ENCODE measurements at regions not wholly inside any gene's neighbourhood (a gene's known extent, or its start where the extent isn't known, plus 50 kb on each side); places are given as distances from the start of the nearest gene placed in this dataset.

GRCh38 chr16:66069587-66069986 lies 296.9 kb upstream of the CDH5 start:
- peaks cover 7% of the 10 kb centered on the region; the same call in 1 of the 2 replicates for H3K9me3 Mint-ChIP-seq
- no peak overlapping the region for H3K4me3 Mint-ChIP-seq
- TF ChIP-seq CTCF (IDR thresholded peaks at IDR 0.05): no peak
- no peaks in the 10 kb centered on the region for H3K4me1 Mint-ChIP-seq (ENCODE audit: low read depth)
- H3K27me3 Mint-ChIP-seq (ENCODE audit: insufficient read depth): peaks cover 32% of the 10 kb centered on the region; the same call in 1 of the 2 replicates
- H3K36me3 Mint-ChIP-seq (ENCODE audit: low read depth): peaks cover 4% of the 10 kb centered on the region; the same call in 1 of the 2 replicates
- no peak overlapping the region for H3K27ac Mint-ChIP-seq
- DNase-seq: no peak

- no peak for DNase-seq
- H3K27me3 Mint-ChIP-seq (ENCODE audit: insufficient read depth): peaks cover 25% of the 10 kb centered on the region; the same call in 1 of the 2 replicates
- H3K4me1 Mint-ChIP-seq (ENCODE audit: low read depth): no peaks in the 10 kb centered on the region
- H3K4me3 Mint-ChIP-seq: no peak overlapping the region
- TF ChIP-seq CTCF (IDR thresholded peaks at IDR 0.05): no peak
- no peak overlapping the region for H3K27ac Mint-ChIP-seq
- no peaks in the 10 kb centered on the region for H3K9me3 Mint-ChIP-seq
- H3K36me3 Mint-ChIP-seq (ENCODE audit: low read depth): no peaks in the 10 kb centered on the region
These were observed 300.1 kb upstream of the CDH5 start for GRCh38 chr16:66066404-66066803.

- H3K4me3 Mint-ChIP-seq: no peak overlapping the region
- no peaks in the 10 kb centered on the region for H3K9me3 Mint-ChIP-seq
- no peak for DNase-seq
- peaks cover 29% of the 10 kb centered on the region; the same call in 1 of the 2 replicates for H3K27me3 Mint-ChIP-seq (ENCODE audit: insufficient read depth)
- no peak overlapping the region for H3K27ac Mint-ChIP-seq
- no peak for TF ChIP-seq CTCF (IDR thresholded peaks at IDR 0.05)
- H3K4me1 Mint-ChIP-seq (ENCODE audit: low read depth): no peaks in the 10 kb centered on the region
- H3K36me3 Mint-ChIP-seq (ENCODE audit: low read depth): no peaks in the 10 kb centered on the region
These were observed 300.6 kb upstream of the CDH5 start for GRCh38 chr16:66065925-66066324.

GRCh38 chr16:66064801-66065530 lies 301.5 kb upstream of the CDH5 start:
- Mint-ChIP-seq H3K36me3 (ENCODE audit: low read depth) (no peaks in the 10 kb centered on the region), H3K9me3 (no peaks in the 10 kb centered on the region), H3K4me1 (ENCODE audit: low read depth) (no peaks in the 10 kb centered on the region), H3K4me3 (no peak overlapping the region), H3K27me3 (ENCODE audit: insufficient read depth) (peaks cover 29% of the 10 kb centered on the region; the same call in 1 of the 2 replicates), H3K27ac (no peak overlapping the region)
- no peak for TF ChIP-seq CTCF (IDR thresholded peaks at IDR 0.05)
- no peak for DNase-seq

GRCh38 chr16:66058832-66059231 lies 307.7 kb upstream of the CDH5 start:
- no peak for DNase-seq
- H3K4me3 Mint-ChIP-seq: no peak overlapping the region
- TF ChIP-seq CTCF (IDR thresholded peaks at IDR 0.05): no peak
- H3K27me3 Mint-ChIP-seq (ENCODE audit: insufficient read depth): peaks cover 21% of the 10 kb centered on the region; the same call in 1 of the 2 replicates
- H3K36me3 Mint-ChIP-seq (ENCODE audit: low read depth): no peaks in the 10 kb centered on the region
- H3K9me3 Mint-ChIP-seq: no peaks in the 10 kb centered on the region
- no peak overlapping the region for H3K27ac Mint-ChIP-seq
- peaks cover 11% of the 10 kb centered on the region; the same call in 1 of the 2 replicates for H3K4me1 Mint-ChIP-seq (ENCODE audit: low read depth)
